GM12892 (cell line): ENCODE measurements at regions not wholly inside any gene's neighbourhood (a gene's known extent, or its start where the extent isn't known, plus 50 kb on each side); places are given as distances from the start of the nearest gene placed in this dataset.

Experiments
- DNase-seq: peaks from one replicate; pipeline ENCODE4 v3.0.0; 2011; ENCODE audit not compliant: insufficient read length
- FAIRE-seq: peaks from 2 replicates; lab custom pipeline; 2011; peaks lifted over from hg19 to GRCh38; lab: Jason Lieb, UNC
- POLR2A ChIP-seq: IDR thresholded peaks from 2 replicates; pipeline ENCODE4 v1.6.1; 2011; ENCODE audit warnings: low read depth, low read length, control low read depth
- POLR2AphosphoS5 ChIP-seq: IDR thresholded peaks from 2 replicates; pipeline ENCODE4 v1.6.1; 2011; ENCODE audit warnings: low read depth, low read length, control low read depth
- TAF1 ChIP-seq: IDR thresholded peaks from 2 replicates; pipeline ENCODE4 v1.6.1; 2011; ENCODE audit warnings: low read depth, mild to moderate bottlenecking, control low read depth, low read length, borderline replicate concordance

- TF ChIP-seq POLR2AphosphoS5 (no peak), TAF1 (no peak), POLR2A (no peak)
- FAIRE-seq: no peak
- DNase-seq: no peak
Measured at GRCh38 chr6:138569554-138569953, 70.3 kb upstream of the NHSL1 start.

GRCh38 chr6:138569970-138570724 is 70.9 kb upstream of the NHSL1 start:
- TF ChIP-seq POLR2A (no peak), TAF1 (no peak)
- no peak for DNase-seq
- FAIRE-seq: no peak

- no peak for TF ChIP-seq POLR2AphosphoS5
- no peak for TF ChIP-seq POLR2A
- TF ChIP-seq TAF1: no peak
- no peak for FAIRE-seq
- no peak for DNase-seq
Measured at GRCh38 chr6:138570725-138571029, 71.4 kb upstream of the NHSL1 start.

- FAIRE-seq (no peak), DNase-seq (no peak)
- TF ChIP-seq POLR2A (no peak), TAF1 (no peak), POLR2AphosphoS5 (no peak)
Measured at GRCh38 chr6:138571181-138571580, 71.9 kb upstream of the NHSL1 start.

- TF ChIP-seq POLR2AphosphoS5: no peak
- TF ChIP-seq POLR2A: no peak
- TF ChIP-seq TAF1: no peak
- no peak for DNase-seq
- FAIRE-seq: no peak
Measured at GRCh38 chr6:138571585-138572166, 72.4 kb upstream of the NHSL1 start.

- FAIRE-seq (no peak), DNase-seq (no peak)
- TF ChIP-seq POLR2AphosphoS5: no peak
- TF ChIP-seq TAF1: no peak
- no peak for TF ChIP-seq POLR2A
Measured at GRCh38 chr6:138572167-138572875, 73.0 kb upstream of the NHSL1 start.

- TF ChIP-seq POLR2A: no peak
- no peak for TF ChIP-seq TAF1
- FAIRE-seq: no peak
- no peak for DNase-seq
Measured at GRCh38 chr6:138572885-138573284, 73.6 kb upstream of the NHSL1 start.

- TF ChIP-seq POLR2A: no peak
- TF ChIP-seq POLR2AphosphoS5: no peak
- TF ChIP-seq TAF1: no peak
- no peak for FAIRE-seq
- no peak for DNase-seq
Measured at GRCh38 chr6:138575257-138575656, 76.0 kb upstream of the NHSL1 start.

GRCh38 chr6:138576313-138576712 is 77.0 kb upstream of the NHSL1 start:
- TF ChIP-seq TAF1 (no peak), POLR2A (no peak), POLR2AphosphoS5 (no peak)
- DNase-seq (no peak), FAIRE-seq (no peak)

GRCh38 chr6:138577151-138577915 is 78.0 kb upstream of the NHSL1 start:
- no peak for DNase-seq
- FAIRE-seq: no peak
- TF ChIP-seq POLR2A: no peak
- TF ChIP-seq TAF1: no peak
- no peak for TF ChIP-seq POLR2AphosphoS5

- TF ChIP-seq TAF1: no peak
- no peak for TF ChIP-seq POLR2AphosphoS5
- TF ChIP-seq POLR2A: no peak
- FAIRE-seq: no peak
- DNase-seq: no peak
Measured at GRCh38 chr6:138580040-138580439, 80.7 kb upstream of the NHSL1 start.
